K562 (cell line): ENCODE measurements at regions not wholly inside any gene's neighbourhood (a gene's known extent, or its start where the extent isn't known, plus 50 kb on each side); places are given as distances from the start of the nearest gene placed in this dataset.
"Not testable (repeated sequence)": the region's sequence is repeated elsewhere in the genome, so short reads cannot be mapped to it uniquely, and the experiment has no call there.

Source experiments
- ATAC-seq: fragments of 200-7000 bp; cut with Tn5 transposase; 3 replicates; pipeline ENCODE4 v1.9.1; 2020; ENCODE audit warnings: moderate library complexity
- BruUV-seq: library from RNA; stranded (reverse); fragments of 400-500 nt; replicated peaks from 2 replicates; lab custom pipeline; 2021; lab: Mats Ljungman, UMichigan
- CTCF ChIA-PET: fragments of 300-600 bp; formaldehyde crosslinking; extraction: SDS; loops from one replicate; lab custom pipeline; 2021; ENCODE audit warnings: low intra/inter-chr PET ratio; lab: Yijun Ruan, JAX
- POLR2A ChIA-PET: fragments of 300-600, 350-650 bp; sonication (Branson Sonifier 250); formaldehyde crosslinking; extraction: SDS; loops from one replicate; lab custom pipeline; 2021; ENCODE audit warnings: antibody characterized with exemption, inconsistent platforms; lab: Yijun Ruan, JAX
- DNase-seq, 4 experiments: peaks; one replicate each; pipeline versions ENCODE4 v3.0.0 to v3.0.0-alpha.2; 2011 to 2018; ENCODE audit warnings: low spot score in 3 of 4, mixed read lengths in 3 of 4; ENCODE audit errors: extremely low read depth in 1 of 4
- FAIRE-seq: peaks from 2 replicates; lab custom pipeline; 2011; peaks lifted over from hg19 to GRCh38; lab: Jason Lieb, UNC
- H2AFZ ChIP-seq: 2 replicates; pipeline ENCODE4 v1.6.0; 2011; ENCODE audit warnings: low read depth, low read length, control low read depth, inconsistent platforms
- H3K27ac ChIP-seq: fragments of 200-600 bp; 3 replicates; pipeline ENCODE4 v1.8.0; 2011; ENCODE audit warnings: low read depth, mild to moderate bottlenecking, control low read depth, inconsistent platforms, low read length, moderate library complexity, mixed read lengths; ENCODE audit errors: extremely low read depth
- H3K27me3 ChIP-seq, 2 experiments: fragments of 300-600 bp in 1 of 2; 2 replicates in 1 of 2; 3 replicates in 1 of 2; pipeline versions ENCODE4 v1.6.0 to v1.8.0; 2011; ENCODE audit warnings: inconsistent platforms in 2 of 2, low read length in 2 of 2, mild to moderate bottlenecking in 1 of 2, mixed read lengths in 1 of 2, moderate library complexity in 1 of 2; ENCODE audit not compliant: control insufficient read depth in 2 of 2, insufficient read depth in 2 of 2
- H3K36me3 ChIP-seq: fragments of 300-600 bp; 3 replicates; pipeline ENCODE4 v1.8.0; 2011; ENCODE audit warnings: mild to moderate bottlenecking, low read length, inconsistent platforms; ENCODE audit not compliant: control insufficient read depth, insufficient read depth
- H3K4me1 ChIP-seq, 2 experiments: fragments of 200-600 bp in 1 of 2; replicated peaks in 1 of 2; 2 replicates in 1 of 2; 3 replicates in 1 of 2; pipeline versions ENCODE4 v1.5.1 to v1.8.0; 2011; ENCODE audit warnings: inconsistent platforms in 2 of 2, low read length in 2 of 2, mild to moderate bottlenecking in 1 of 2, mixed read lengths in 1 of 2, moderate library complexity in 1 of 2; ENCODE audit not compliant: control insufficient read depth in 2 of 2, insufficient read depth in 2 of 2
- H3K4me2 ChIP-seq: 2 replicates; pipeline ENCODE4 v1.6.1; 2011; ENCODE audit warnings: low read length, control low read depth, inconsistent platforms, mixed read lengths; ENCODE audit not compliant: insufficient read depth
- H3K4me3 ChIP-seq: fragments of 200-600 bp; sonication (generic), shearing (Covaris generic); 2 replicates; pipeline ENCODE4 v1.5.1; 2016; ENCODE audit warnings: control low read depth, inconsistent platforms
- H3K79me2 ChIP-seq: fragments of 200-600 bp; 3 replicates; pipeline ENCODE4 v1.8.0; 2011; ENCODE audit warnings: low read length, inconsistent platforms; ENCODE audit not compliant: control insufficient read depth, insufficient read depth
- H3K9ac ChIP-seq, 2 experiments: 2 replicates each; pipeline versions ENCODE4 v1.6.0 to v1.6.1; 2011; ENCODE audit warnings: low read depth in 2 of 2, low read length in 2 of 2, control low read depth in 1 of 2, inconsistent platforms in 1 of 2, mild to moderate bottlenecking in 1 of 2, mixed read lengths in 1 of 2; ENCODE audit not compliant: insufficient read depth in 1 of 2
- H3K9me1 ChIP-seq: one replicate; pipeline ENCODE4 v1.6.0; 2011; ENCODE audit warnings: inconsistent platforms, mild to moderate bottlenecking, low read length, moderate library complexity; ENCODE audit not compliant: control insufficient read depth, insufficient read depth
- H3K9me3 ChIP-seq: replicated peaks from 2 replicates; pipeline ENCODE4 v1.5.1; 2011; ENCODE audit warnings: low read depth, low read length, inconsistent platforms; ENCODE audit not compliant: control insufficient read depth, insufficient read depth
- H4K20me1 ChIP-seq: replicated peaks from 2 replicates; pipeline ENCODE4 v1.6.1; 2011; ENCODE audit warnings: low read length, inconsistent platforms, mixed read lengths; ENCODE audit not compliant: control insufficient read depth, insufficient read depth
- CAMTA2 ChIP-seq: fragments of 250-450 bp; sonication (Bioruptor Pico); conservative IDR thresholded peaks from 2 replicates; pipeline ENCODE4 v1.5.1; 2022
- FUS ChIP-seq: fragments of 200-400 bp; formaldehyde crosslinking; optimal IDR thresholded peaks from 2 replicates; pipeline ENCODE3; 2017; ENCODE audit warnings: low read depth, low read length
- MAFG ChIP-seq: fragments of 450-650 bp; conservative IDR thresholded peaks from 2 replicates; pipeline ENCODE4 v1.6.1; 2016; ENCODE audit warnings: missing genetic modification characterization, missing compliant biosample characterization
- whole genome bisulfite sequencing: fragments of 100-300 bp; shearing (Covaris generic); methylation state at CpG from one replicate; pipeline ENCODE4 v1.1.6; 2016; ENCODE audit warnings: low coverage, mixed read lengths; ENCODE audit not compliant: insufficient coverage; ENCODE audit errors: missing lambda C conversion rate; 5-methylcytosine and 5-hydroxymethylcytosine counted together
- in situ Hi-C: fragments of 300-500 bp; cut with MboI; formaldehyde crosslinking; loops from 4 replicates; pipeline ENCODE4 v1.15.0; 2018; ENCODE audit warnings: inconsistent platforms, mixed read lengths
- intact Hi-C: fragments of 100-400 bp; cut with micrococcal nuclease; formaldehyde crosslinking; loops from 2 replicates; pipeline ENCODE4 v1.14.2; 2022

GRCh38 chr7:49099587-49100326 lies 175.4 kb downstream of the CDC14C start:
- POLR2A ChIA-PET: no interaction called here
- Histone ChIP-seq H3K9me1 (no peaks in the 10 kb centered on the region), H3K4me2 (no peak overlapping the region), H3K79me2 (no peaks in the 10 kb centered on the region), H3K4me1 (no peaks in the 10 kb centered on the region), H3K27ac (no peak overlapping the region), H3K27me3 (no peaks in the 10 kb centered on the region), H4K20me1 (no peaks in the 10 kb centered on the region), H3K9ac (no peak overlapping the region), H3K4me3 (no peak overlapping the region), H3K9me3 (no peaks in the 10 kb centered on the region), H2AFZ (no peak overlapping the region), H3K36me3 (no peaks in the 10 kb centered on the region)
- WGBS: 2% methylated on average over 5 of the region's 5 CpGs
- in situ Hi-C loops (no loop called here), intact Hi-C loops (no loop called here)
- CTCF ChIA-PET: no interaction called here
- DNase-seq (no peak), ATAC-seq (no peak), FAIRE-seq (no peak)
- TF ChIP-seq MAFG (no peak), FUS (no peak), CAMTA2 (CRISPR knock-in tag) (no peak)
- no TSS peak for BruUV-seq

GRCh38 chr7:49100908-49101740 lies 176.8 kb downstream of the CDC14C start:
- H3K4me2 ChIP-seq, H3K36me3 ChIP-seq, H3K4me3 ChIP-seq, H3K9me3 ChIP-seq, H3K4me1 ChIP-seq, CTCF ChIA-PET, POLR2A ChIA-PET, H4K20me1 ChIP-seq, H3K27ac ChIP-seq, FAIRE-seq, intact Hi-C loops, H3K9me1 ChIP-seq, H2AFZ ChIP-seq, H3K27me3 ChIP-seq, H3K79me2 ChIP-seq, in situ Hi-C loops, BruUV-seq, H3K9ac ChIP-seq, ATAC-seq, DNase-seq: not testable (repeated sequence)
- 0% methylated on average over 7 of the region's 8 CpGs for WGBS
